ENCODE measurements at regions not wholly inside any gene's neighbourhood (a gene's known extent, or its start where the extent isn't known, plus 50 kb on each side); places are given as distances from the start of the nearest gene placed in this dataset.

GRCh38 chr12:98343002-98343567, 172.3 kb upstream of the TMPO start:
- no peaks in the 10 kb centered on the region for H3K79me2 ChIP-seq (ENCODE audit: control insufficient read depth, insufficient read depth, low read length)
- no peaks in the 10 kb centered on the region for H4K20me1 ChIP-seq (ENCODE audit: control insufficient read depth, insufficient read depth, low read length, poor library complexity, severe bottlenecking)
- CTCF ChIA-PET: no interaction called here
- Mint-ChIP-seq H3K27me3 (peaks cover 28% of the 10 kb centered on the region), H3K9me3 (ENCODE audit: insufficient read depth) (no peaks in the 10 kb centered on the region), H3K27ac (no peak overlapping the region), H3K4me3 (no peak overlapping the region), H3K4me1 (no peaks in the 10 kb centered on the region)
- DNase-seq (no peak), ATAC-seq (ENCODE audit: low read depth) (no peak)
- H3K4me2 ChIP-seq (replicated peaks; ENCODE audit: low read depth, low read length, poor library complexity, severe bottlenecking): no peak overlapping the region
- POLR2A ChIA-PET: no interaction called here
- H2AFZ ChIP-seq (ENCODE audit: insufficient read depth, low read depth, low read length, poor library complexity, severe bottlenecking): no peak overlapping the region
- TF ChIP-seq CTCF (IDR thresholded peaks at IDR 0.05) (no peak), EZH2 (IDR thresholded peaks at IDR 0.05; ENCODE audit: borderline replicate concordance, insufficient read depth, low read depth, low read length, poor library complexity, severe bottlenecking) (no peak)
- H3K36me3 ChIP-seq (replicated peaks in 1 of 2; ENCODE audit: control extremely low read depth in 1 of 2, control insufficient read depth in 1 of 2, extremely low read depth in 1 of 2, insufficient read depth in 2 of 2, low read length in 1 of 2): no peaks in the 10 kb centered on the region
- H3K27ac ChIP-seq (ENCODE audit: low read length in 2 of 2): no peak overlapping the region
- 77% methylated on average over 4 of the region's 4 CpGs for WGBS (ENCODE audit: insufficient coverage)
- H3K9ac ChIP-seq (ENCODE audit: low read length): no peak overlapping the region
- H3K9me3 ChIP-seq (ENCODE audit: control extremely low read depth in 1 of 3, control insufficient read depth in 2 of 3, insufficient read depth in 1 of 3, low read length in 2 of 3): no peaks in the 10 kb centered on the region
- intact Hi-C loops (cut with micrococcal nuclease): no loop called here
- peaks cover 0 to 3% (median 0%) of the 10 kb centered on the region in 4 experiments for H3K27me3 ChIP-seq (replicated peaks in 1 of 4; ENCODE audit: control extremely low read depth in 1 of 4, control insufficient read depth in 3 of 4, insufficient read depth in 4 of 4, low read length in 3 of 4)
- H3K4me3 ChIP-seq (ENCODE audit: control extremely low read depth in 1 of 5, extremely low read depth in 1 of 5, insufficient read depth in 1 of 5, low read depth in 2 of 5, low read length in 4 of 5): no peak overlapping the region
- no peaks in the 10 kb centered on the region for H3K4me1 ChIP-seq (ENCODE audit: control insufficient read depth in 2 of 2, insufficient read depth in 2 of 2, low read length in 2 of 2)

GRCh38 chr12:98344046-98344930, 171.1 kb upstream of the TMPO start:
- no peaks in the 10 kb centered on the region for H3K4me1 ChIP-seq (ENCODE audit: control insufficient read depth in 2 of 2, insufficient read depth in 2 of 2, low read length in 2 of 2)
- ChIA-PET POLR2A (no interaction called here), CTCF (no interaction called here)
- no peak for DNase-seq
- no peaks in the 10 kb centered on the region for H3K9me3 ChIP-seq (ENCODE audit: control extremely low read depth in 1 of 3, control insufficient read depth in 2 of 3, insufficient read depth in 1 of 3, low read length in 2 of 3)
- H3K27ac ChIP-seq (ENCODE audit: low read length in 2 of 2): no peak overlapping the region
- no peaks in the 10 kb centered on the region for H3K79me2 ChIP-seq (ENCODE audit: control insufficient read depth, insufficient read depth, low read length)
- Mint-ChIP-seq H3K27me3 (peaks cover 22% of the 10 kb centered on the region), H3K9me3 (ENCODE audit: insufficient read depth) (no peaks in the 10 kb centered on the region), H3K4me1 (no peaks in the 10 kb centered on the region), H3K4me3 (no peak overlapping the region), H3K27ac (no peak overlapping the region)
- no peaks in the 10 kb centered on the region for H4K20me1 ChIP-seq (ENCODE audit: control insufficient read depth, insufficient read depth, low read length, poor library complexity, severe bottlenecking)
- intact Hi-C loops (cut with micrococcal nuclease): no loop called here
- no peak overlapping the region for H3K9ac ChIP-seq (ENCODE audit: low read length)
- no peak for ATAC-seq (ENCODE audit: low read depth)
- H3K4me3 ChIP-seq (ENCODE audit: control extremely low read depth in 1 of 5, extremely low read depth in 1 of 5, insufficient read depth in 1 of 5, low read depth in 2 of 5, low read length in 4 of 5): no peak overlapping the region
- TF ChIP-seq CTCF (IDR thresholded peaks at IDR 0.05) (no peak), EZH2 (IDR thresholded peaks at IDR 0.05; ENCODE audit: borderline replicate concordance, insufficient read depth, low read depth, low read length, poor library complexity, severe bottlenecking) (no peak)
- 71% methylated on average over 8 of the region's 8 CpGs for WGBS (ENCODE audit: insufficient coverage)
- H3K4me2 ChIP-seq (replicated peaks; ENCODE audit: low read depth, low read length, poor library complexity, severe bottlenecking): no peak overlapping the region
- H2AFZ ChIP-seq (ENCODE audit: insufficient read depth, low read depth, low read length, poor library complexity, severe bottlenecking): no peak overlapping the region
- no peaks in the 10 kb centered on the region for H3K36me3 ChIP-seq (replicated peaks in 1 of 2; ENCODE audit: control extremely low read depth in 1 of 2, control insufficient read depth in 1 of 2, extremely low read depth in 1 of 2, insufficient read depth in 2 of 2, low read length in 1 of 2)
- no peaks in the 10 kb centered on the region for H3K27me3 ChIP-seq (replicated peaks in 1 of 4; ENCODE audit: control extremely low read depth in 1 of 4, control insufficient read depth in 3 of 4, insufficient read depth in 4 of 4, low read length in 3 of 4)
